ENCODE measurements at regions not wholly inside any gene's neighbourhood (a gene's known extent, or its start where the extent isn't known, plus 50 kb on each side); places are given as distances from the start of the nearest gene placed in this dataset.

GRCh38 chr4:132498215-132498614 is 650.9 kb upstream of the PCDH10 start:
- TF ChIP-seq SPI1 (IDR thresholded peaks at IDR 0.05; ENCODE audit: borderline replicate concordance, low read depth) (no peak), GABPA (IDR thresholded peaks at IDR 0.05; ENCODE audit: low read depth) (no peak), POLR2AphosphoS5 (IDR thresholded peaks at IDR 0.05; ENCODE audit: low read depth) (no peak), REST (IDR thresholded peaks at IDR 0.05; ENCODE audit: insufficient replicate concordance, low read depth) (no peak)
- TF ChIP-seq, protein P1, sequence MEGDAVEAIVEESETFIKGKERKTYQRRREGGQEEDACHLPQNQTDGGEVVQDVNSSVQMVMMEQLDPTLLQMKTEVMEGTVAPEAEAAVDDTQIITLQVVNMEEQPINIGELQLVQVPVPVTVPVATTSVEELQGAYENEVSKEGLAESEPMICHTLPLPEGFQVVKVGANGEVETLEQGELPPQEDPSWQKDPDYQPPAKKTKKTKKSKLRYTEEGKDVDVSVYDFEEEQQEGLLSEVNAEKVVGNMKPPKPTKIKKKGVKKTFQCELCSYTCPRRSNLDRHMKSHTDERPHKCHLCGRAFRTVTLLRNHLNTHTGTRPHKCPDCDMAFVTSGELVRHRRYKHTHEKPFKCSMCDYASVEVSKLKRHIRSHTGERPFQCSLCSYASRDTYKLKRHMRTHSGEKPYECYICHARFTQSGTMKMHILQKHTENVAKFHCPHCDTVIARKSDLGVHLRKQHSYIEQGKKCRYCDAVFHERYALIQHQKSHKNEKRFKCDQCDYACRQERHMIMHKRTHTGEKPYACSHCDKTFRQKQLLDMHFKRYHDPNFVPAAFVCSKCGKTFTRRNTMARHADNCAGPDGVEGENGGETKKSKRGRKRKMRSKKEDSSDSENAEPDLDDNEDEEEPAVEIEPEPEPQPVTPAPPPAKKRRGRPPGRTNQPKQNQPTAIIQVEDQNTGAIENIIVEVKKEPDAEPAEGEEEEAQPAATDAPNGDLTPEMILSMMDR (IDR thresholded peaks at IDR 0.05; ENCODE audit: insufficient read depth, low read length) = no peak
- Histone ChIP-seq H3K27ac (replicated peaks) (no peak overlapping the region), H3K4me3 (replicated peaks; ENCODE audit: insufficient read depth, low read length) (no peak overlapping the region), H3K27me3 (ENCODE audit: insufficient read depth, poor library complexity, severe bottlenecking) (no peaks in the 10 kb centered on the region)
- DNase-seq (ENCODE audit: low read depth in 1 of 2, low spot score in 1 of 2) = no peak

DNA sequence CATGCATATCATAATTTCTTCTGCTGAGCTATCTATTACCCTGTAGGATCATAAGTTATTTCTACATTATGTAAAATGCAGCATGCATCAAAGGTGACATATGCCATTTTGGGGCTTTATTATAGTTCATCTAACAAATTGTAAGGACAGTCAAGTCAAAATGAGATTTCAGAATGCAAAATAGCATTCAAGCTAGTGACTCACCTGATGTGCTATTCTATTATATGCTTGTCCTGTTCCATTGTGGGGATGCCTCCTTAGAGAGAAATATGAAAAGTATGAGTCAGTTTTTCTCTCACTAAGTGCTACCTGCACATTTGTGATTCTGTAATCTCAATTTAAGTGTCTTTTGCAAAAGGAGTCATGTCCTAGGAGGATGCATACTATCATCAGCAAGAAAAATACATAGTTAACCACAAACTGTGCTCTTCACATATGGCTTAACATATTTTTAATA is 647.0 kb upstream of the PCDH10 start:
- no peak for DNase-seq (ENCODE audit: low read depth in 1 of 2, low spot score in 1 of 2)
- no peak overlapping the region for H3K4me3 ChIP-seq (replicated peaks; ENCODE audit: insufficient read depth, low read length)
- no peaks in the 10 kb centered on the region for H3K27me3 ChIP-seq (ENCODE audit: insufficient read depth, poor library complexity, severe bottlenecking)
- TF ChIP-seq GABPA (IDR thresholded peaks at IDR 0.05; ENCODE audit: low read depth) (no peak), REST (IDR thresholded peaks at IDR 0.05; ENCODE audit: insufficient replicate concordance, low read depth) (no peak), POLR2AphosphoS5 (IDR thresholded peaks at IDR 0.05; ENCODE audit: low read depth) (no peak), SPI1 (IDR thresholded peaks at IDR 0.05; ENCODE audit: borderline replicate concordance, low read depth) (no peak)
- H3K27ac ChIP-seq (replicated peaks) = no peak overlapping the region

GRCh38 chr4:132504438-132504837 is 644.7 kb upstream of the PCDH10 start:
- no peak overlapping the region for H3K27ac ChIP-seq (replicated peaks)
- no peak for DNase-seq (ENCODE audit: low read depth in 1 of 2, low spot score in 1 of 2)
- H3K4me3 ChIP-seq (replicated peaks; ENCODE audit: insufficient read depth, low read length) = no peak overlapping the region
- no peak for TF ChIP-seq SPI1 (IDR thresholded peaks at IDR 0.05; ENCODE audit: borderline replicate concordance, low read depth)
- no peak for TF ChIP-seq GABPA (IDR thresholded peaks at IDR 0.05; ENCODE audit: low read depth)
- no peak for TF ChIP-seq POLR2AphosphoS5 (IDR thresholded peaks at IDR 0.05; ENCODE audit: low read depth)
- TF ChIP-seq, protein P1 (IDR thresholded peaks at IDR 0.05; ENCODE audit: insufficient read depth, low read length) = no peak
- TF ChIP-seq REST (IDR thresholded peaks at IDR 0.05; ENCODE audit: insufficient replicate concordance, low read depth) = no peak
- no peaks in the 10 kb centered on the region for H3K27me3 ChIP-seq (ENCODE audit: insufficient read depth, poor library complexity, severe bottlenecking)
